SHP77 (cell line): ENCODE measurements at regions not wholly inside any gene's neighbourhood (a gene's known extent, or its start where the extent isn't known, plus 50 kb on each side); places are given as distances from the start of the nearest gene placed in this dataset.

Experiments used
- DNase-seq, 2 experiments: peaks; one replicate each; lab custom pipeline; 2025; lab: John Stamatoyannopoulos, UW

- DNase-seq = no peak
Observed at GRCh38 chr2:67041051-67041450, 356.1 kb upstream of the ETAA1 start.

GRCh38 chr2:67043781-67044478, 353.2 kb upstream of the ETAA1 start:
- DNase-seq = no peak

- no peak for DNase-seq
Observed at GRCh38 chr2:67046591-67046990, 350.5 kb upstream of the ETAA1 start.

- no peak for DNase-seq
Observed at GRCh38 chr2:67048314-67048713, 348.8 kb upstream of the ETAA1 start.

GRCh38 chr2:67050622-67051021, 346.5 kb upstream of the ETAA1 start:
- DNase-seq = no peak

- DNase-seq = peak; percentile 49 to 60
Observed at GRCh38 chr2:67054728-67055127, 342.4 kb upstream of the ETAA1 start.

- DNase-seq = no peak
Observed at GRCh38 chr2:67055387-67056304, 341.5 kb upstream of the ETAA1 start.

- no peak for DNase-seq
Observed at GRCh38 chr2:67057123-67057522, 340.0 kb upstream of the ETAA1 start.

- DNase-seq = no peak
Observed at GRCh38 chr2:67057901-67058703, 339.0 kb upstream of the ETAA1 start.

- DNase-seq = no peak
Observed at GRCh38 chr2:67065046-67065445, 332.1 kb upstream of the ETAA1 start.

GRCh38 chr2:67066782-67067181, 330.4 kb upstream of the ETAA1 start:
- peak; percentile 11 to 38 for DNase-seq

- DNase-seq = no peak
Observed at GRCh38 chr2:67067656-67068055, 329.5 kb upstream of the ETAA1 start.

- no peak for DNase-seq
Observed at GRCh38 chr2:67070826-67071225, 326.3 kb upstream of the ETAA1 start.

GRCh38 chr2:67075056-67075455, 322.1 kb upstream of the ETAA1 start:
- no peak for DNase-seq

GRCh38 chr2:67075530-67076238, 321.4 kb upstream of the ETAA1 start:
- no peak for DNase-seq

- DNase-seq = no peak
Observed at GRCh38 chr2:67076239-67076624, 320.9 kb upstream of the ETAA1 start.

- DNase-seq = peak; percentile 18 to 36
Observed at GRCh38 chr2:67079729-67080128, 317.4 kb upstream of the ETAA1 start.

GRCh38 chr2:67082813-67083212, 314.3 kb upstream of the ETAA1 start:
- no peak for DNase-seq

GRCh38 chr2:67083951-67084350, 313.2 kb upstream of the ETAA1 start:
- DNase-seq = no peak

GRCh38 chr2:67085146-67085545, 312.0 kb upstream of the ETAA1 start:
- DNase-seq = no peak

- DNase-seq = no peak
Observed at GRCh38 chr2:67091681-67092080, 305.5 kb upstream of the ETAA1 start.

- no peak for DNase-seq
Observed at GRCh38 chr2:67095121-67095520, 302.0 kb upstream of the ETAA1 start.
